ENCODE measurements at regions not wholly inside any gene's neighbourhood (a gene's known extent, or its start where the extent isn't known, plus 50 kb on each side); places are given as distances from the start of the nearest gene placed in this dataset.

DNA sequence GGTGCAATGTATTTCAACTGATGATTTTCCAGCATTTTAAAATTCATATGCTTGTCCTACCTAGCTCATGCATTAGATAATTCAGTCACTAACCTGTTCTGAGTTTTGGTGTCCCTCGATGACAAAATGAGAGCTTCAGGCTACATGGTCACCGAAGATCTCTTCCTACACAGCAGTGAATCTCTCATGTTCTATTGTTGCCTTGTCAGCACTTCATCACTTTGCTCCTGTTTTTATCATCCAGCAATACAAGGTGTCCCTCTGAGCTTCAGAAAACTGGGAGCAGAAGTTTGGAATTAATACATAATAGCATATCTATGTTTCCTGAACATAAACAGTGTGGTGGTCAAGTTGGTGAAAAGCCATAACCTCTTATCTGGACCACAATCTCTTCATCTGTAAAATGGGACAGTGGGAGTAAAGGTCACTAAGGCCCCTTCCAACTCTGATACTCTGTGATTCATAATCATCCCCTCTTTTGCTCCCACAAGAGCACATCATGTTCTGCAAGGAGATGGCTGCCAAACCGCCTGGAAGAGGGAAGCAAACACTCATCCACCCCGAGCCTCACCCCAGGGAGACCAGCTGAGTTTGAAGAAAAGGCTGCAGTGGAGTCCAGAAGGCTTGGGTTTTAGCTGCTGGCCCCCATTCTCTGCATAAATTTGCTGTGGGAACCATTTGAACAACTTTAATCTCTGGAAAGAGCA, 137.9 kb upstream of the F3 start:
- TF ChIP-seq, protein P1, sequence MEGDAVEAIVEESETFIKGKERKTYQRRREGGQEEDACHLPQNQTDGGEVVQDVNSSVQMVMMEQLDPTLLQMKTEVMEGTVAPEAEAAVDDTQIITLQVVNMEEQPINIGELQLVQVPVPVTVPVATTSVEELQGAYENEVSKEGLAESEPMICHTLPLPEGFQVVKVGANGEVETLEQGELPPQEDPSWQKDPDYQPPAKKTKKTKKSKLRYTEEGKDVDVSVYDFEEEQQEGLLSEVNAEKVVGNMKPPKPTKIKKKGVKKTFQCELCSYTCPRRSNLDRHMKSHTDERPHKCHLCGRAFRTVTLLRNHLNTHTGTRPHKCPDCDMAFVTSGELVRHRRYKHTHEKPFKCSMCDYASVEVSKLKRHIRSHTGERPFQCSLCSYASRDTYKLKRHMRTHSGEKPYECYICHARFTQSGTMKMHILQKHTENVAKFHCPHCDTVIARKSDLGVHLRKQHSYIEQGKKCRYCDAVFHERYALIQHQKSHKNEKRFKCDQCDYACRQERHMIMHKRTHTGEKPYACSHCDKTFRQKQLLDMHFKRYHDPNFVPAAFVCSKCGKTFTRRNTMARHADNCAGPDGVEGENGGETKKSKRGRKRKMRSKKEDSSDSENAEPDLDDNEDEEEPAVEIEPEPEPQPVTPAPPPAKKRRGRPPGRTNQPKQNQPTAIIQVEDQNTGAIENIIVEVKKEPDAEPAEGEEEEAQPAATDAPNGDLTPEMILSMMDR (conservative IDR thresholded peaks at IDR 0.05; ENCODE audit: low read depth, low read length) = no peak
- TF ChIP-seq POLR2A (IDR thresholded peaks at IDR 0.05; ENCODE audit: low read depth, low read length) (no peak), MAZ (IDR thresholded peaks at IDR 0.05; ENCODE audit: borderline replicate concordance, low read depth, low read length) (no peak), NFE2L2 (IDR thresholded peaks at IDR 0.05; ENCODE audit: low read depth, low read length) (no peak), RAD21 (IDR thresholded peaks at IDR 0.05; ENCODE audit: low read length) (no peak), SMC3 (IDR thresholded peaks at IDR 0.05; ENCODE audit: low read depth, low read length) (no peak), CEBPB (IDR thresholded peaks at IDR 0.05; ENCODE audit: low read depth, low read length) (no peak)
- TF ChIP-seq, protein P2, sequence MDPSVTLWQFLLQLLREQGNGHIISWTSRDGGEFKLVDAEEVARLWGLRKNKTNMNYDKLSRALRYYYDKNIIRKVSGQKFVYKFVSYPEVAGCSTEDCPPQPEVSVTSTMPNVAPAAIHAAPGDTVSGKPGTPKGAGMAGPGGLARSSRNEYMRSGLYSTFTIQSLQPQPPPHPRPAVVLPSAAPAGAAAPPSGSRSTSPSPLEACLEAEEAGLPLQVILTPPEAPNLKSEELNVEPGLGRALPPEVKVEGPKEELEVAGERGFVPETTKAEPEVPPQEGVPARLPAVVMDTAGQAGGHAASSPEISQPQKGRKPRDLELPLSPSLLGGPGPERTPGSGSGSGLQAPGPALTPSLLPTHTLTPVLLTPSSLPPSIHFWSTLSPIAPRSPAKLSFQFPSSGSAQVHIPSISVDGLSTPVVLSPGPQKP (IDR thresholded peaks at IDR 0.05; ENCODE audit: borderline replicate concordance, low read depth, low read length) = no peak
